ENCODE measurements at regions not wholly inside any gene's neighbourhood (a gene's known extent, or its start where the extent isn't known, plus 50 kb on each side); places are given as distances from the start of the nearest gene placed in this dataset.
"Not testable (repeated sequence)": the region's sequence is repeated elsewhere in the genome, so short reads cannot be mapped to it uniquely, and the experiment has no call there.

GRCh38 chr6:94562846-94563245 lies 1014.5 kb upstream of the MANEA start:
- DNase-seq (ENCODE audit: low read depth): no peak
- H3K4me3 ChIP-seq (ENCODE audit: control insufficient read depth, low read depth, low read length): no peak overlapping the region
- TF ChIP-seq CTCF (conservative IDR thresholded peaks at IDR 0.05; ENCODE audit: control insufficient read depth, insufficient read depth, low read depth, low read length): no peak

GRCh38 chr6:94559829-94560537 lies 1017.4 kb upstream of the MANEA start:
- H3K4me3 ChIP-seq (ENCODE audit: control insufficient read depth, low read depth, low read length): no peak overlapping the region
- TF ChIP-seq CTCF (conservative IDR thresholded peaks at IDR 0.05; ENCODE audit: control insufficient read depth, insufficient read depth, low read depth, low read length): no peak
- no peak for DNase-seq (ENCODE audit: low read depth)

DNA sequence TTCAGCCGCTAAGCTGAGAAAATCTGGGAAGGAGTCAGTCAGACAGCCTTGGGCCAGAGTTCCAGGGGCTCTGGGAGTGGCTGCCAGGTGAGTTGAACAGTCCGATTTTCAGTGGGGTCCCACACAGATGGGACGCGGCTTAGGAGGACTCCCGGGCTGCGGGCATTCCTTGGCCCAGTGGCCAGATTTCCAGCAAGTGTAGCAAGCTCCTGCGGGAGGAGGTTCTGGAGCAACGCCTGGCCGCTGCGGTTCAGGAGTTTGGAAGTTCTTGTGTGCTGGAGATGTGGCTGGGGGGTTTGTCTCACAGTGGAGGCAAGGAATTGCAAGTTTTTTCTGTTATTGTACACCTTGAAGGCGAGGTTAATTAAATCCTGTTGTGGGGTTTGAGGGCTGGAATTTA lies 1020.1 kb upstream of the MANEA start:
- H3K4me3 ChIP-seq (ENCODE audit: control insufficient read depth, low read depth, low read length); DNase-seq (ENCODE audit: low read depth): not testable (repeated sequence)

DNA sequence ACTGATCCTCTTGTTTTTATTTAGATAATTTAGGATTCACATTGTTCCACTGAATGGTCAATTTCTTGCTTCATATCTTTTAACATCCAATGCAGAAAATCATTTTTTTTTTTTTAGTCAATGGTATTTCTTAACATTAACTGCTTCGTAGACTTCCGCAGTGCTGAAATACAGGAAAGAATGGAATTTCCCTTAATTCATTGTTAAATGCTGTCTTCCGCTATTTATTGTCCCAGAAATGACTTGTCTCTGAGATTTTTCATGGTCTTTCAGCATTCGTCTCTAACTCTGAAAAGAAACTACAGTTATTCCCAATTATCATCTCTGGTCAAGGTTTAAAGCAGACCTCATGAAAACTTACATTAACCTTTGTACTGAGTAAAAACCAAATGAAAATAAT lies 1029.1 kb upstream of the MANEA start:
- H3K4me3 ChIP-seq (ENCODE audit: control insufficient read depth, low read depth, low read length): no peak overlapping the region
- DNase-seq (ENCODE audit: low read depth): no peak
- TF ChIP-seq CTCF (conservative IDR thresholded peaks at IDR 0.05; ENCODE audit: control insufficient read depth, insufficient read depth, low read depth, low read length): no peak

- no peak overlapping the region for H3K4me3 ChIP-seq (ENCODE audit: control insufficient read depth, low read depth, low read length)
- no peak for TF ChIP-seq CTCF (conservative IDR thresholded peaks at IDR 0.05; ENCODE audit: control insufficient read depth, insufficient read depth, low read depth, low read length)
- no peak for DNase-seq (ENCODE audit: low read depth)
These were observed 1041.5 kb upstream of the MANEA start for GRCh38 chr6:94535798-94536197.

DNA sequence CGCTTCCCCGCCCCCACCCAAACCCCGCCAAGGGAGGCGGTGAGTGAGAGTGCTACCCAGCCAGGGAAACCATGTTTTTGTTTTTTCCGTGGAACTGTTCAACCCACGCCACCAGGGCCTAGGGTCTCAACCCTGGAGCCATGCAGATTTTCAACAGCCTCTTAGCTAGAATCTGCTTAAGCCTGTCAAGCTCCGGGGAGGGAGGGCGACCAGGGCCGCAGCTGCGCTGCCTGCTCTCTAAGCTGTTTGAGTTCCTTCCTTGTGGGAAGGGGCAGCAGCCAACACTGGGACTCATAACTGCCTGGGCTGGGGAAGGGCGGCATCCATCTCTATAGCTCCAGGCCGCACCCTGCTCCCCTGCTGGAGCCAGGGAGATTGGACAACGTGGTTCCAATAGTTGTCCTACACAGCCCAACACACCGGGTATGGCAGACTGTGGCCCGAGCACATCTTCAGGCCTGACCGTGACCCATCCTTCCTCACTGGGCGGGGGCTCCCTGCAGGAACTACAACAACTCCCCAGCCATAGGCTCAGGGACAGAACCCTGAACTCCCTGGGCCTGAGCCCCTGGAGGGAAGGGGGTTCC lies 1065.7 kb upstream of the MANEA start:
- TF ChIP-seq CTCF (conservative IDR thresholded peaks at IDR 0.05; ENCODE audit: control insufficient read depth, insufficient read depth, low read depth, low read length): no peak
- H3K4me3 ChIP-seq (ENCODE audit: control insufficient read depth, low read depth, low read length): no peak overlapping the region
- no peak for DNase-seq (ENCODE audit: low read depth)

GRCh38 chr6:94510877-94511276 lies 1066.5 kb upstream of the MANEA start:
- no peak for TF ChIP-seq CTCF (conservative IDR thresholded peaks at IDR 0.05; ENCODE audit: control insufficient read depth, insufficient read depth, low read depth, low read length)
- no peak for DNase-seq (ENCODE audit: low read depth)
- H3K4me3 ChIP-seq (ENCODE audit: control insufficient read depth, low read depth, low read length): no peak overlapping the region

All from fibroblast of mammary gland (primary cell).